NCI-H526 treated with DMSO at 0.1 percent for 48 hours (cell line): ENCODE measurements at regions not wholly inside any gene's neighbourhood (a gene's known extent, or its start where the extent isn't known, plus 50 kb on each side); places are given as distances from the start of the nearest gene placed in this dataset.
"Not testable (repeated sequence)": the region's sequence is repeated elsewhere in the genome, so short reads cannot be mapped to it uniquely, and the experiment has no call there.

ENCODE experiments used
- DNase-seq: peaks from one replicate; lab custom pipeline; 2025; lab: John Stamatoyannopoulos, UW

GRCh38 chr13:39803156-39803555 lies 147.7 kb downstream of the COG6 start:
- DNase-seq: no peak

- no peak for DNase-seq
Observed at GRCh38 chr13:39803851-39804250, 148.4 kb downstream of the COG6 start.

- DNase-seq: no peak
Observed at GRCh38 chr13:39804332-39805210, 149.1 kb downstream of the COG6 start.

- no peak for DNase-seq
Observed at GRCh38 chr13:39809466-39809865, 154.0 kb downstream of the COG6 start.

GRCh38 chr13:39810091-39810877 lies 154.8 kb downstream of the COG6 start:
- no peak for DNase-seq

- DNase-seq: no peak
Observed at GRCh38 chr13:39811051-39811450, 155.6 kb downstream of the COG6 start.

- no peak for DNase-seq
Observed at GRCh38 chr13:39811696-39812095, 156.2 kb downstream of the COG6 start.

GRCh38 chr13:39815345-39816111 lies 160.1 kb downstream of the COG6 start:
- no peak for DNase-seq

GRCh38 chr13:39816936-39817335 lies 161.5 kb downstream of the COG6 start:
- no peak for DNase-seq

- DNase-seq: no peak
Observed at GRCh38 chr13:39818953-39819352, 163.5 kb downstream of the COG6 start.

GRCh38 chr13:39820606-39821005 lies 165.1 kb downstream of the COG6 start:
- DNase-seq: no peak

- DNase-seq: no peak
Observed at GRCh38 chr13:39821977-39822376, 166.5 kb downstream of the COG6 start.

GRCh38 chr13:39822437-39822836 lies 167.0 kb downstream of the COG6 start:
- DNase-seq: no peak

GRCh38 chr13:39823063-39823713 lies 167.7 kb downstream of the COG6 start:
- no peak for DNase-seq

- no peak for DNase-seq
Observed at GRCh38 chr13:39825886-39826285, 170.4 kb downstream of the COG6 start.

- no peak for DNase-seq
Observed at GRCh38 chr13:39835253-39835652, 179.8 kb downstream of the COG6 start.

- DNase-seq: no peak
Observed at GRCh38 chr13:39836038-39836437, 180.6 kb downstream of the COG6 start.

GRCh38 chr13:39837866-39838265 lies 182.4 kb downstream of the COG6 start:
- DNase-seq: not testable (repeated sequence)

GRCh38 chr13:39840201-39840600 lies 184.7 kb downstream of the COG6 start:
- no peak for DNase-seq

GRCh38 chr13:39847336-39847735 lies 191.9 kb downstream of the COG6 start:
- no peak for DNase-seq

- DNase-seq: no peak
Observed at GRCh38 chr13:39855236-39855635, 199.8 kb downstream of the COG6 start.

- no peak for DNase-seq
Observed at GRCh38 chr13:39856714-39857113, 201.3 kb downstream of the COG6 start.
